GM12874 (cell line): ENCODE measurements at regions not wholly inside any gene's neighbourhood (a gene's known extent, or its start where the extent isn't known, plus 50 kb on each side); places are given as distances from the start of the nearest gene placed in this dataset.

Experiments used
- CTCF ChIP-seq: IDR thresholded peaks from 2 replicates; pipeline ENCODE4 v1.5.1; 2011; ENCODE audit warnings: low read depth, mild to moderate bottlenecking, control low read depth, low read length, moderate library complexity; ENCODE audit not compliant: insufficient read depth

GRCh38 chr10:121288864-121289661 is 309.2 kb downstream of the FGFR2 start:
- TF ChIP-seq CTCF: no peak

DNA sequence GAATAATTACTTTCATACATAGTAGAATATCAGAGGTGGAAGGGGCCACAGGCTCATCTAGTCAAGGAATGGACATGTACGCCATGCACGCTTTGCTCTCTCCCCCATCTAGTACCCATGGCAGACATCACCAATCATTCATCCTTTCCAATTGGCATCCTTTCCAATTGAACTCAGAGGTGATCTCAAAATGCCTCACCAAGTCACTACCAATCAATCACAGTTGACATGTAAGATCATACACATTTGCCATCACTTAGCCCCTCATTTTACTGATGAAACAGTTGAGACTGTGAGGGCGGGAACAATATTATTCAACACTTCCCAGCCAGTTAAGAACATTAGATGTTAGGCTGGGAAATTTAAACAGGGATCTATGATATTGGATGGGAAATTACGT is 308.4 kb downstream of the FGFR2 start:
- TF ChIP-seq CTCF: no peak

GRCh38 chr10:121290674-121291073 is 307.6 kb downstream of the FGFR2 start:
- TF ChIP-seq CTCF: no peak

DNA sequence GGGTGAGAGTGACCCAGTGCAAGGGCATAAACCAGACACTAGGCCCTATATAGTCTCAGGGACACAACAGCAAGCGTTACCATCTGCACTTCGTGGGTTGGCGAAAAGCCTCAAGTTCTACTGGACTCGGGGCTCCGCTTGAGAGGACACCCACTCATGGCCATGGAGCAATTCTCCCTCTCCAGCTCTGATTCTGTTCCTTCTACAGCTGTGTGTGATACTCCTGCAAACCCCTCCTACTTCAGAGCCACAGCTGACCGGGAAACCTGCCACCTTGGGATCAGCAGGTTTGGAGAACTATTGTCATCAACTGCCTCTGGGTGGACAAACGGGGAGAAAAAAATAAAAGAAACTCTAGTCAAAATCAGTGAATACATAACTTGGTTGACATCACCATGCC is 306.9 kb downstream of the FGFR2 start:
- no peak for TF ChIP-seq CTCF

- no peak for TF ChIP-seq CTCF
Measured at GRCh38 chr10:121291823-121292222, 306.4 kb downstream of the FGFR2 start.

DNA sequence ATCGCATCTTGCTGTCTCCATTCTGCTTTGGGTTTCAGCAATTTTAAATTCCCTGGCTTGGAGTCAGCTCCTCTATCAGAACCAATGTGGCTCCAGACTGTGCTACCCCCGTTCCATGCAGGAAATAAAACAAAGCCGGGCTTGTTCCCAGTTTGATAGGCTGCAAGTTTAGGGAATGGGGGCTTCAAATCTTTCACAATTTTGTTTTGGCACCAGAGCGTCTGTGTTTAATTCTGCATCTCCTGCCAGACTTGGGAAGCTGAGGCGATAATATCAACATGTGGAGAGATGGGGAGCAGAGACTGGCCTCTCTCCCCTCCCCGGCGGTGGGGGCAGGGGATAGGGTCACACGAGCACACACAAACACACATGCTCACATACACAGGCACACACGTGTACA is 305.9 kb downstream of the FGFR2 start:
- no peak for TF ChIP-seq CTCF

GRCh38 chr10:121293110-121293509 is 305.1 kb downstream of the FGFR2 start:
- TF ChIP-seq CTCF: no peak
